ENCODE measurements at regions not wholly inside any gene's neighbourhood (a gene's known extent, or its start where the extent isn't known, plus 50 kb on each side); places are given as distances from the start of the nearest gene placed in this dataset.
"Not testable (repeated sequence)": the region's sequence is repeated elsewhere in the genome, so short reads cannot be mapped to it uniquely, and the experiment has no call there.

GRCh38 chrX:9394212-9394611 is 70.6 kb upstream of the TBL1X start:
- no peak for TF ChIP-seq POLR2AphosphoS5 (IDR thresholded peaks at IDR 0.05)
- TF ChIP-seq CTCF (IDR thresholded peaks at IDR 0.05 in 8 of 11, conservative IDR thresholded peaks at IDR 0.05 in 3 of 11) = no peak
- TF ChIP-seq POLR2A (IDR thresholded peaks at IDR 0.05) = no peak
- no peak for DNase-seq
- H3K27ac ChIP-seq = no peak overlapping the region
- H3K27me3 ChIP-seq (replicated peaks in 1 of 7) = no peaks in the 10 kb centered on the region
- H3K4me3 ChIP-seq = no peak overlapping the region
- no peaks in the 10 kb centered on the region for H3K4me1 ChIP-seq
- intact Hi-C loops (cut with DNase I; ENCODE audit: low total_unique reads) = no loop called here
- WGBS, 5 donors = 67 to 88% (median 78%) methylated on average over 9 to 12 of the region's 12 CpGs
- no peaks in the 10 kb centered on the region for H3K9me3 ChIP-seq
- H3K36me3 ChIP-seq = no peaks in the 10 kb centered on the region

- Histone ChIP-seq H3K36me3 (no peaks in the 10 kb centered on the region), H3K27ac (no peak overlapping the region), H3K4me1 (no peaks in the 10 kb centered on the region), H3K27me3 (replicated peaks in 1 of 7) (no peaks in the 10 kb centered on the region), H3K4me3 (no peak overlapping the region), H3K9me3 (no peaks in the 10 kb centered on the region)
- DNase-seq = no peak
- 68 to 88% (median 74%) methylated on average over 4 of the region's 4 CpGs for WGBS, 5 donors
- TF ChIP-seq POLR2A (IDR thresholded peaks at IDR 0.05) (no peak), CTCF (IDR thresholded peaks at IDR 0.05 in 8 of 11, conservative IDR thresholded peaks at IDR 0.05 in 3 of 11) (no peak), POLR2AphosphoS5 (IDR thresholded peaks at IDR 0.05) (no peak)
- intact Hi-C loops (cut with DNase I; ENCODE audit: low total_unique reads) = no loop called here
These were observed 67.9 kb upstream of the TBL1X start for GRCh38 chrX:9396930-9397329.

DNA sequence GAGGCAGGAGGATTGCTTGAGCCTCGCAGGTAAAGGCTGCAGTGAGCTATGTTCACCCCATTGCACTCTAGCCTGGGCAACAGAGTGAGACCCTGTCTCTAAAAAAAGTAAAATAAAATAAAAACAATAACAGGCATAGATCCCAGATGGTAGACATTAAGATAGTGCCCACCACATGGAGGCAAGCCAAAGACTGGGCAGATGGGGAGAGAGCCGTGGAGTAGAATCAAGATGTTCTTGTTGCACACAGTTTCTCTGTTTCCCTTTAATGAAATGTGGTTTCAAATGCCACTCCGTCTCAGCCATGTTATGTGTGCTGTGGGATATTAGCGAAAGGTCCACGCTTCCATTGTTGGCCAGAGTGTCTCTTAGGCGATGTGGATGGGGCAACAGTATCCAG is 63.8 kb upstream of the TBL1X start:
- no peak overlapping the region for H3K27ac ChIP-seq
- intact Hi-C loops (cut with DNase I; ENCODE audit: low total_unique reads) = no loop called here
- H3K27me3 ChIP-seq (replicated peaks in 1 of 7) = no peaks in the 10 kb centered on the region
- no peak for DNase-seq
- no peak for TF ChIP-seq CTCF (IDR thresholded peaks at IDR 0.05 in 8 of 11, conservative IDR thresholded peaks at IDR 0.05 in 3 of 11)
- TF ChIP-seq POLR2AphosphoS5 (IDR thresholded peaks at IDR 0.05) = no peak
- no peak for TF ChIP-seq POLR2A (IDR thresholded peaks at IDR 0.05)
- H3K36me3 ChIP-seq = no peaks in the 10 kb centered on the region
- no peaks in the 10 kb centered on the region for H3K4me1 ChIP-seq
- H3K4me3 ChIP-seq = no peak overlapping the region
- 83 to 96% (median 92%) methylated on average over 6 of the region's 6 CpGs for WGBS, 5 donors
- peaks cover 0 to 2% (median 0%) of the 10 kb centered on the region in 8 donors for H3K9me3 ChIP-seq

- Histone ChIP-seq H3K27me3 (replicated peaks in 1 of 7) (no peaks in the 10 kb centered on the region), H3K4me1 (no peaks in the 10 kb centered on the region), H3K9me3 (peaks cover 0 to 7% (median 0%) of the 10 kb centered on the region in 8 donors), H3K4me3 (no peak overlapping the region), H3K36me3 (no peaks in the 10 kb centered on the region), H3K27ac (no peak overlapping the region)
- no peak for TF ChIP-seq CTCF (IDR thresholded peaks at IDR 0.05 in 8 of 11, conservative IDR thresholded peaks at IDR 0.05 in 3 of 11)
- intact Hi-C loops (cut with DNase I; ENCODE audit: low total_unique reads) = no loop called here
- DNase-seq = no peak
- WGBS, 5 donors = 75 to 88% (median 79%) methylated on average over 4 of the region's 4 CpGs
These were observed 61.5 kb upstream of the TBL1X start for GRCh38 chrX:9403374-9403773.

- H3K27me3 ChIP-seq (replicated peaks in 1 of 7); H3K4me3 ChIP-seq; H3K9me3 ChIP-seq; H3K36me3 ChIP-seq; H3K4me1 ChIP-seq; H3K27ac ChIP-seq; DNase-seq; intact Hi-C loops (cut with DNase I; ENCODE audit: low total_unique reads): not testable (repeated sequence)
- 86 to 94% (median 90%) methylated on average over 8 to 9 of the region's 9 CpGs for WGBS, 5 donors
These were observed 59.2 kb upstream of the TBL1X start for GRCh38 chrX:9405635-9406034.

GRCh38 chrX:9410889-9411288 is 54.0 kb upstream of the TBL1X start:
- H3K4me3 ChIP-seq; H3K27ac ChIP-seq; intact Hi-C loops (cut with DNase I; ENCODE audit: low total_unique reads); DNase-seq; H3K36me3 ChIP-seq; H3K9me3 ChIP-seq; H3K4me1 ChIP-seq; H3K27me3 ChIP-seq (replicated peaks in 1 of 7): not testable (repeated sequence)
- 87 to 100% (median 90%) methylated on average over 3 to 7 of the region's 11 CpGs for WGBS, 5 donors

GRCh38 chrX:9411682-9412081 is 53.2 kb upstream of the TBL1X start:
- H3K27me3 ChIP-seq (replicated peaks in 1 of 7); DNase-seq; H3K4me3 ChIP-seq; H3K4me1 ChIP-seq; intact Hi-C loops (cut with DNase I; ENCODE audit: low total_unique reads); H3K27ac ChIP-seq; H3K9me3 ChIP-seq; H3K36me3 ChIP-seq: not testable (repeated sequence)
- 88 to 92% (median 90%) methylated on average over 16 of the region's 16 CpGs for WGBS, 5 donors
